ENCODE measurements at regions not wholly inside any gene's neighbourhood (a gene's known extent, or its start where the extent isn't known, plus 50 kb on each side); places are given as distances from the start of the nearest gene placed in this dataset.

DNA sequence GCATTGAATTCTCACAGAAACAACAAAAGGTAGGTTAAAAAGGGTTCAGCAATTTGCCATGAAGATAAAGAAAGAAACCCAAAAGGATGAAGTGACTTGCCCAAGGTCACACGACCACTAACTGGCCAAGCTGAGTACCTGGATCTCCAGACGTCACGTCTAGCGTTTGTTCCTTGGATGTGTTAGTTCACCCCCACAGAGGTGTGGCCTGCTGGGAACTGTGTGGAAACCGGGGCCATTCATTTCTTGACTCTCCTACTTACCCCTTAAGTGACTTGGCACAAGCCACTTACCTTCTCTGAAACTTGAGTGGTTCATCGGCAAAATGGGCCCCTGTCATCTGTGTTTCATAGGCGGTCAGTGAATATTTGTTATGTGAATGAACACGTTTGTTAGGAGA lies 244.3 kb upstream of the SLCO3A1 start:
- TF ChIP-seq, protein P1, sequence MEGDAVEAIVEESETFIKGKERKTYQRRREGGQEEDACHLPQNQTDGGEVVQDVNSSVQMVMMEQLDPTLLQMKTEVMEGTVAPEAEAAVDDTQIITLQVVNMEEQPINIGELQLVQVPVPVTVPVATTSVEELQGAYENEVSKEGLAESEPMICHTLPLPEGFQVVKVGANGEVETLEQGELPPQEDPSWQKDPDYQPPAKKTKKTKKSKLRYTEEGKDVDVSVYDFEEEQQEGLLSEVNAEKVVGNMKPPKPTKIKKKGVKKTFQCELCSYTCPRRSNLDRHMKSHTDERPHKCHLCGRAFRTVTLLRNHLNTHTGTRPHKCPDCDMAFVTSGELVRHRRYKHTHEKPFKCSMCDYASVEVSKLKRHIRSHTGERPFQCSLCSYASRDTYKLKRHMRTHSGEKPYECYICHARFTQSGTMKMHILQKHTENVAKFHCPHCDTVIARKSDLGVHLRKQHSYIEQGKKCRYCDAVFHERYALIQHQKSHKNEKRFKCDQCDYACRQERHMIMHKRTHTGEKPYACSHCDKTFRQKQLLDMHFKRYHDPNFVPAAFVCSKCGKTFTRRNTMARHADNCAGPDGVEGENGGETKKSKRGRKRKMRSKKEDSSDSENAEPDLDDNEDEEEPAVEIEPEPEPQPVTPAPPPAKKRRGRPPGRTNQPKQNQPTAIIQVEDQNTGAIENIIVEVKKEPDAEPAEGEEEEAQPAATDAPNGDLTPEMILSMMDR (IDR thresholded peaks at IDR 0.05; ENCODE audit: low read depth, low read length), result no peak
- TF ChIP-seq EZH2phosphoT487 (IDR thresholded peaks at IDR 0.05; ENCODE audit: low read depth), result no peak

All from OCI-LY3 (cell line).